CD4-positive, alpha-beta T cell (primary cell): ENCODE measurements at regions not wholly inside any gene's neighbourhood (a gene's known extent, or its start where the extent isn't known, plus 50 kb on each side); places are given as distances from the start of the nearest gene placed in this dataset.
"Not testable (repeated sequence)": the region's sequence is repeated elsewhere in the genome, so short reads cannot be mapped to it uniquely, and the experiment has no call there.

Experiments used
- ATAC-seq: fragments of 200-7000 bp; cut with Tn5 transposase; one replicate; pipeline ENCODE4 v1.10.0; 2022; ENCODE audit warnings: mild to moderate bottlenecking; ENCODE audit not compliant: poor library complexity
- CTCF ChIA-PET: fragments of 350-600 bp; sonication (Branson Sonifier 250); formaldehyde crosslinking; loops from one replicate; lab custom pipeline; 2021; ENCODE audit warnings: antibody characterized with exemption, inconsistent platforms; lab: Charles Lee
- POLR2A ChIA-PET: fragments of 350-600 bp; sonication (Branson Sonifier 250); formaldehyde crosslinking; loops from one replicate; lab custom pipeline; 2021; ENCODE audit warnings: antibody characterized with exemption, inconsistent platforms; lab: Charles Lee
- DNase-seq, 14 experiments: peaks; one replicate each; pipeline ENCODE4 v3.0.0-alpha.2; 2013 to 2020; ENCODE audit warnings: mixed read lengths in 2 of 14
- H3K27ac ChIP-seq, 2 donors: one replicate each; pipeline versions ENCODE4 v1.5.1 to v1.7.0; 2013; ENCODE audit warnings: low read length in 2 of 2, low read depth in 1 of 2, mild to moderate bottlenecking in 1 of 2
- H3K27me3 ChIP-seq, 2 experiments: 1 replicate in 1 of 2; 2 replicates in 1 of 2; pipeline versions ENCODE4 v1.6.1 to v1.7.0; 2013; ENCODE audit warnings: low read length in 2 of 2, control low read depth in 1 of 2, mild to moderate bottlenecking in 1 of 2, moderate library complexity in 1 of 2; ENCODE audit not compliant: insufficient read depth in 2 of 2, control insufficient read depth in 1 of 2
- H3K36me3 ChIP-seq: one replicate; pipeline ENCODE4 v1.6.1; 2013; ENCODE audit warnings: low read length, control low read depth; ENCODE audit not compliant: insufficient read depth
- H3K4me1 ChIP-seq: one replicate; pipeline ENCODE4 v1.6.1; 2013; ENCODE audit warnings: low read length, control low read depth; ENCODE audit not compliant: insufficient read depth
- H3K4me3 ChIP-seq: one replicate; pipeline ENCODE4 v1.5.1; 2013; ENCODE audit warnings: mild to moderate bottlenecking, low read length, moderate library complexity
- H3K9me3 ChIP-seq, 2 experiments: 1 replicate in 1 of 2; 2 replicates in 1 of 2; pipeline versions ENCODE4 v1.6.1 to v1.7.0; 2013; ENCODE audit warnings: low read length in 2 of 2, mild to moderate bottlenecking in 2 of 2, control low read depth in 1 of 2, moderate library complexity in 1 of 2; ENCODE audit not compliant: control insufficient read depth in 1 of 2, insufficient read depth in 1 of 2
- H3K27ac Mint-ChIP-seq: one replicate; pipeline ENCODE4 v1.8.0; 2020; ENCODE audit warnings: mixed read lengths
- H3K27me3 Mint-ChIP-seq: one replicate; pipeline ENCODE4 v1.8.0; 2021; ENCODE audit warnings: mixed read lengths
- H3K36me3 Mint-ChIP-seq: one replicate; pipeline ENCODE4 v1.8.0; 2021; ENCODE audit warnings: low read depth, mixed read lengths
- H3K4me1 Mint-ChIP-seq: one replicate; pipeline ENCODE4 v1.8.0; 2021; ENCODE audit warnings: low read depth, mixed read lengths
- H3K4me3 Mint-ChIP-seq: one replicate; pipeline ENCODE4 v1.8.0; 2020; ENCODE audit warnings: mild to moderate bottlenecking, mixed read lengths
- H3K9me3 Mint-ChIP-seq: one replicate; pipeline ENCODE4 v1.8.0; 2020; ENCODE audit warnings: mixed read lengths
- CTCF ChIP-seq: fragments of 200-600 bp; IDR thresholded peaks from one replicate; pipeline ENCODE4 v1.8.0; 2022; ENCODE audit warnings: antibody characterized with exemption, mild to moderate bottlenecking
- intact Hi-C, 2 experiments: fragments of 100-400 bp; cut with DNase I in 1 of 2; cut with micrococcal nuclease in 1 of 2; formaldehyde crosslinking; loops; one replicate each; pipeline versions ENCODE4 v1.15.1 to v1.9.0; 2023 to 2025; cut with DNase I, micrococcal nuclease

- H3K4me1 ChIP-seq = no peaks in the 10 kb centered on the region
- Mint-ChIP-seq H3K36me3 (no peaks in the 10 kb centered on the region), H3K27me3 (no peaks in the 10 kb centered on the region), H3K27ac (no peak overlapping the region), H3K4me1 (no peaks in the 10 kb centered on the region), H3K9me3 (no peaks in the 10 kb centered on the region), H3K4me3 (no peak overlapping the region)
- no peak overlapping the region for H3K27ac ChIP-seq
- no peaks in the 10 kb centered on the region for H3K36me3 ChIP-seq
- no peak for TF ChIP-seq CTCF
- POLR2A ChIA-PET = no interaction called here
- no peak overlapping the region for H3K4me3 ChIP-seq
- H3K27me3 ChIP-seq = no peaks in the 10 kb centered on the region
- intact Hi-C loops = no loop called here
- ATAC-seq = no peak
- CTCF ChIA-PET = no interaction called here
- H3K9me3 ChIP-seq = no peaks in the 10 kb centered on the region
- DNase-seq = no peak
Observed at GRCh38 chr2:38243186-38243880, 133.7 kb downstream of the ATL2 start.

- Mint-ChIP-seq H3K36me3 (no peaks in the 10 kb centered on the region), H3K4me3 (no peak overlapping the region), H3K9me3 (no peaks in the 10 kb centered on the region), H3K27ac (no peak overlapping the region), H3K4me1 (no peaks in the 10 kb centered on the region), H3K27me3 (peaks cover 6% of the 10 kb centered on the region)
- no peaks in the 10 kb centered on the region for H3K4me1 ChIP-seq
- CTCF ChIA-PET = no interaction called here
- intact Hi-C loops = no loop called here
- no peaks in the 10 kb centered on the region for H3K27me3 ChIP-seq
- H3K27ac ChIP-seq = no peak overlapping the region
- no peak overlapping the region for H3K4me3 ChIP-seq
- POLR2A ChIA-PET = no interaction called here
- TF ChIP-seq CTCF = no peak
- no peaks in the 10 kb centered on the region for H3K36me3 ChIP-seq
- ATAC-seq (no peak), DNase-seq (no peak)
- no peaks in the 10 kb centered on the region for H3K9me3 ChIP-seq
Observed at GRCh38 chr2:38239452-38239851, 137.6 kb downstream of the ATL2 start.

GRCh38 chr2:38238705-38239104, 138.4 kb downstream of the ATL2 start:
- CTCF ChIA-PET, H3K27ac ChIP-seq, H3K27ac Mint-ChIP-seq, H3K36me3 Mint-ChIP-seq, intact Hi-C loops, H3K4me1 Mint-ChIP-seq, H3K4me3 ChIP-seq, H3K9me3 ChIP-seq, H3K4me1 ChIP-seq, ATAC-seq, H3K9me3 Mint-ChIP-seq, POLR2A ChIA-PET, H3K27me3 ChIP-seq, DNase-seq, H3K36me3 ChIP-seq, H3K4me3 Mint-ChIP-seq: not testable (repeated sequence)
- peaks cover 14% of the 10 kb centered on the region for H3K27me3 Mint-ChIP-seq

GRCh38 chr2:38237311-38237710, 139.8 kb downstream of the ATL2 start:
- no peak overlapping the region for H3K4me3 Mint-ChIP-seq
- no peak for TF ChIP-seq CTCF
- H3K27ac Mint-ChIP-seq = no peak overlapping the region
- Histone ChIP-seq H3K36me3 (no peaks in the 10 kb centered on the region), H3K27me3 (peaks cover 2 to 8% of the 10 kb centered on the region in 2 experiments), H3K27ac (no peak overlapping the region), H3K4me3 (no peak overlapping the region), H3K9me3 (no peaks in the 10 kb centered on the region), H3K4me1 (no peaks in the 10 kb centered on the region)
- H3K27me3 Mint-ChIP-seq = peaks cover 21% of the 10 kb centered on the region
- no peaks in the 10 kb centered on the region for H3K4me1 Mint-ChIP-seq
- H3K9me3 Mint-ChIP-seq = no peaks in the 10 kb centered on the region
- ATAC-seq (no peak), DNase-seq (no peak)
- intact Hi-C loops = no loop called here
- CTCF ChIA-PET = interaction anchor here (0.6 kb wide), 1 partner anchor 106 kb away, joined by 4 read pairs; no protein-coding TSS in a partner anchor
- POLR2A ChIA-PET = no interaction called here
- H3K36me3 Mint-ChIP-seq = no peaks in the 10 kb centered on the region
